ENCODE measurements at regions not wholly inside any gene's neighbourhood (a gene's known extent, or its start where the extent isn't known, plus 50 kb on each side); places are given as distances from the start of the nearest gene placed in this dataset.

DNA sequence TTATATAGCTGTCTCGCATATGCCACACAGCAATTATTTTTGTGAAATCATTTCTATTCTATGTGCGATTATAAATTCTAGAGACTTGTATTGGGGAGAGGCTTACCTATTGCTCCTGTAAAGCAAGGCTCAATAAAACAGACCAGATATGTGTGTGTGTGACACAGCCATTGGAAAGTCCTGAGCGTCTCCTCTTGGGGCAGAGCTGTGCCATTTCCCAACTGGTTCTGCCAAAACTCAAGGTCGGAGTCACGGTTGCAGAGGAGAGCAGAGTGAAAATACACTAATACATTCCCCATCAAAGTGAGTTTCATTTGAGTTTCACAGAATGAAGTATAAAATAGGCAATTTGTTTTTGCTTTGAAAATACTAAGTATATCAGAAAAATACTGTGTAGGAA, 567.4 kb upstream of the FZD8 start:
- TF ChIP-seq POLR2A (IDR thresholded peaks at IDR 0.05), result no peak
- TF ChIP-seq, protein P1, sequence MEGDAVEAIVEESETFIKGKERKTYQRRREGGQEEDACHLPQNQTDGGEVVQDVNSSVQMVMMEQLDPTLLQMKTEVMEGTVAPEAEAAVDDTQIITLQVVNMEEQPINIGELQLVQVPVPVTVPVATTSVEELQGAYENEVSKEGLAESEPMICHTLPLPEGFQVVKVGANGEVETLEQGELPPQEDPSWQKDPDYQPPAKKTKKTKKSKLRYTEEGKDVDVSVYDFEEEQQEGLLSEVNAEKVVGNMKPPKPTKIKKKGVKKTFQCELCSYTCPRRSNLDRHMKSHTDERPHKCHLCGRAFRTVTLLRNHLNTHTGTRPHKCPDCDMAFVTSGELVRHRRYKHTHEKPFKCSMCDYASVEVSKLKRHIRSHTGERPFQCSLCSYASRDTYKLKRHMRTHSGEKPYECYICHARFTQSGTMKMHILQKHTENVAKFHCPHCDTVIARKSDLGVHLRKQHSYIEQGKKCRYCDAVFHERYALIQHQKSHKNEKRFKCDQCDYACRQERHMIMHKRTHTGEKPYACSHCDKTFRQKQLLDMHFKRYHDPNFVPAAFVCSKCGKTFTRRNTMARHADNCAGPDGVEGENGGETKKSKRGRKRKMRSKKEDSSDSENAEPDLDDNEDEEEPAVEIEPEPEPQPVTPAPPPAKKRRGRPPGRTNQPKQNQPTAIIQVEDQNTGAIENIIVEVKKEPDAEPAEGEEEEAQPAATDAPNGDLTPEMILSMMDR (IDR thresholded peaks at IDR 0.05), result no peak
- no peaks in the 10 kb centered on the region for H3K27me3 ChIP-seq
- no peaks in the 10 kb centered on the region for H3K36me3 ChIP-seq
- no peaks in the 10 kb centered on the region for H3K9me3 ChIP-seq
- 91 to 97% (median 94%) methylated on average over 5 of the region's 5 CpGs for WGBS, 4 donors
- no peak overlapping the region for H3K4me3 ChIP-seq
- intact Hi-C loops (cut with DNase I), result no loop called here
- no peak overlapping the region for H3K27ac ChIP-seq
- ATAC-seq, result no peak
- no peaks in the 10 kb centered on the region for H3K4me1 ChIP-seq
- no peak for DNase-seq

DNA sequence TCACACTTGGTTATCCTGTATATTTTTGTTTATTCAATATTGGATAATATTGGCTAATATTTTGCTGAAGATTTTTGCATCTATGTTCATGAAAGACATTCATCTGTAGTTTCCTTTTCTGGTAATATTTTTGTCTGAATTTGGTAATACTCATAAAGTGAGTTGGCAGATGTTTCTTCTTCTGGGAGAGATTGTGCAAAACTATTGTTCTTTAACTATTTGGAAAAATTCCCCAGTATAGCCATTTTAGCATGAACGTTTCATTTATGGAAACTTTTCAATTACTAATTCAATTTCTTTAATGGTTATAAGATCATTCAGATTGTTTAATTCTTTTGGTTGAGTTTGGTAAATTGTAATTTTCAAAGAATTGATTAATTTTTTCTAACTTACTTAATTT, 560.8 kb upstream of the FZD8 start:
- no peaks in the 10 kb centered on the region for H3K4me1 ChIP-seq
- intact Hi-C loops (cut with DNase I), result no loop called here
- H3K36me3 ChIP-seq, result no peaks in the 10 kb centered on the region
- TF ChIP-seq POLR2A (IDR thresholded peaks at IDR 0.05), result no peak
- TF ChIP-seq, protein P1 (IDR thresholded peaks at IDR 0.05), result no peak
- no peak overlapping the region for H3K4me3 ChIP-seq
- DNase-seq, result no peak
- H3K9me3 ChIP-seq, result no peaks in the 10 kb centered on the region
- H3K27ac ChIP-seq, result no peak overlapping the region
- H3K27me3 ChIP-seq, result no peaks in the 10 kb centered on the region
- ATAC-seq, result no peak
- whole genome bisulfite sequencing, 4 donors, result 43 to 57% (median 45%) methylated on average over 1 of the region's 1 CpG

DNA sequence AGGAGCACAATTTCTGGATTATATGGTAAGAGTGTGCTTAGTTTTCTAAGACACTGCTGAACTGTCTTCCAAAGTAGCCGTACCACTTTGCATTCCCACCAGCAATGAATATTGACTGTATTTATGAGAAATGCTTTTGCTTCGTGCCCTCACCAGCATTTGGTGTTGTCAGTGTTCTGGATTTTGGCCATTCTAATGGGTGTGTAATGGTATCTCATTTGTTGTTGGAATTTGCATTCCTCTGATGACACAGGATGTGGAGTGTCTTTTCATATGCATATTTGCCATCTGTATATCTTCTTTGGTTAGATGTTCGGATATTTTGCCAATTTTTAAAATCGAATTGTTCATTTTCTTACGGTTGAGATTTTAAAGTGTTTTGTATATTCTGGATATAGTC, 558.5 kb upstream of the FZD8 start:
- WGBS, 4 donors, result 93 to 95% (median 94%) methylated on average over 5 of the region's 5 CpGs
- H3K4me1 ChIP-seq, result no peaks in the 10 kb centered on the region
- no peaks in the 10 kb centered on the region for H3K27me3 ChIP-seq
- ATAC-seq, result no peak
- no peak for DNase-seq
- H3K4me3 ChIP-seq, result no peak overlapping the region
- no peaks in the 10 kb centered on the region for H3K36me3 ChIP-seq
- no peak overlapping the region for H3K27ac ChIP-seq
- TF ChIP-seq POLR2A (IDR thresholded peaks at IDR 0.05), result no peak
- TF ChIP-seq, protein P1 (IDR thresholded peaks at IDR 0.05), result no peak
- H3K9me3 ChIP-seq, result peaks cover 0 to 4% (median 0%) of the 10 kb centered on the region in 12 donors
- intact Hi-C loops (cut with DNase I), result no loop called here

DNA sequence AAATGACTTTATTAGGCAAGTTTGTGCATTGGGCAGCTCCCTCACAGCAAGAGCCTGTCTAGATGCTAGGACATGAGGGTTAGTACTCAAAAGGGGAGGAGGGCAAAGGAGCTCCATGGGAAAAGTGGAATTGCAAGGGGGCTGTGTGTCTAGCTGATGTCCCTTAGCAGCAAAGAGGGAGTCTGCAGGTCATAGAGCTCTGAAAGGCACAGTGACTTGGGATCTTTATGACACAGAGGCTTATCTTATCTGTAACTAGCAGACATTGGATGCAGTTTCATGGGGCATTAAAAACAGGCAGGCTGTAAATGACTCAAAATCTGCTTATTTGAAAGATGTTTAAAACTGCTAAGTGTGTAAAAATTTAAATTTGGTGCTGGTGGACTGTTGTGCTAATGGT, 556.2 kb upstream of the FZD8 start:
- H3K9me3 ChIP-seq, result peaks cover 0 to 9% (median 0%) of the 10 kb centered on the region in 12 donors
- H3K4me3 ChIP-seq, result no peak overlapping the region
- no peak for TF ChIP-seq POLR2A (IDR thresholded peaks at IDR 0.05)
- TF ChIP-seq, protein P1 (IDR thresholded peaks at IDR 0.05), result no peak
- no peak for ATAC-seq
- H3K27ac ChIP-seq, result no peak overlapping the region
- intact Hi-C loops (cut with DNase I), result loop anchor here in 1 of 10 donors (10.0 kb wide), 1 partner anchor 86 kb away; no protein-coding TSS in a partner anchor
- no peaks in the 10 kb centered on the region for H3K36me3 ChIP-seq
- DNase-seq, result no peak
- H3K27me3 ChIP-seq, result no peaks in the 10 kb centered on the region
- H3K4me1 ChIP-seq, result no peaks in the 10 kb centered on the region
